ENCODE measurements at regions not wholly inside any gene's neighbourhood (a gene's known extent, or its start where the extent isn't known, plus 50 kb on each side); places are given as distances from the start of the nearest gene placed in this dataset.

GRCh38 chr5:6178846-6179532 is 199.4 kb downstream of the MED10 start:
- TF ChIP-seq EZH2 (IDR thresholded peaks at IDR 0.05; ENCODE audit: borderline replicate concordance, low read length), result no peak
- no peak overlapping the region for H3K27ac ChIP-seq (ENCODE audit: low read depth, low read length, poor library complexity, severe bottlenecking)
- H3K36me3 ChIP-seq (ENCODE audit: insufficient read depth, low read length), result no peaks in the 10 kb centered on the region
- H3F3A ChIP-seq (ENCODE audit: insufficient read depth, low read length), result no peaks in the 10 kb centered on the region
- H3K9ac ChIP-seq (ENCODE audit: low read length), result no peak overlapping the region
- no peak overlapping the region for H3K4me3 ChIP-seq (ENCODE audit: low read depth, low read length, poor library complexity, severe bottlenecking)
- no peaks in the 10 kb centered on the region for H3K9me3 ChIP-seq (ENCODE audit: low read length)
- H3K4me2 ChIP-seq (ENCODE audit: low read length), result no peak overlapping the region
- H3K4me1 ChIP-seq (ENCODE audit: insufficient read depth, low read length, severe bottlenecking), result peaks cover 52% of the 10 kb centered on the region
- no peaks in the 10 kb centered on the region for H3K79me2 ChIP-seq (ENCODE audit: insufficient read depth, low read length)
- H4K20me1 ChIP-seq (ENCODE audit: insufficient read depth, low read length), result no peaks in the 10 kb centered on the region
- H3K9me2 ChIP-seq (ENCODE audit: low read depth, low read length), result no peaks in the 10 kb centered on the region
- H3K27me3 ChIP-seq (ENCODE audit: insufficient read depth, low read length), result no peaks in the 10 kb centered on the region
- H2AFZ ChIP-seq (ENCODE audit: low read length), result no peak overlapping the region

- no peaks in the 10 kb centered on the region for H3K9me3 ChIP-seq (ENCODE audit: low read length)
- peak overlapping the region; percentile 37 for H3K27ac ChIP-seq (ENCODE audit: low read depth, low read length, poor library complexity, severe bottlenecking)
- H3K36me3 ChIP-seq (ENCODE audit: insufficient read depth, low read length), result no peaks in the 10 kb centered on the region
- no peak for TF ChIP-seq CTCF (IDR thresholded peaks at IDR 0.05; ENCODE audit: low read length)
- TF ChIP-seq EZH2 (IDR thresholded peaks at IDR 0.05; ENCODE audit: borderline replicate concordance, low read length), result no peak
- H3K79me2 ChIP-seq (ENCODE audit: insufficient read depth, low read length), result no peaks in the 10 kb centered on the region
- H3K9ac ChIP-seq (ENCODE audit: low read length), result no peak overlapping the region
- no peaks in the 10 kb centered on the region for H3K9me2 ChIP-seq (ENCODE audit: low read depth, low read length)
- peaks cover 49% of the 10 kb centered on the region for H3K4me1 ChIP-seq (ENCODE audit: insufficient read depth, low read length, severe bottlenecking)
- H4K20me1 ChIP-seq (ENCODE audit: insufficient read depth, low read length), result no peaks in the 10 kb centered on the region
- no peaks in the 10 kb centered on the region for H3F3A ChIP-seq (ENCODE audit: insufficient read depth, low read length)
- no peaks in the 10 kb centered on the region for H3K27me3 ChIP-seq (ENCODE audit: insufficient read depth, low read length)
- no peak overlapping the region for H3K4me2 ChIP-seq (ENCODE audit: low read length)
- no peak overlapping the region for H3K4me3 ChIP-seq (ENCODE audit: low read depth, low read length, poor library complexity, severe bottlenecking)
- peak overlapping the region; percentile 95 for H2AFZ ChIP-seq (ENCODE audit: low read length)
Observed at GRCh38 chr5:6177926-6178325, 200.4 kb downstream of the MED10 start.

- Histone ChIP-seq H3K36me3 (ENCODE audit: insufficient read depth, low read length) (no peaks in the 10 kb centered on the region), H3K4me1 (ENCODE audit: insufficient read depth, low read length, severe bottlenecking) (peaks cover 35% of the 10 kb centered on the region), H3K9me2 (ENCODE audit: low read depth, low read length) (no peaks in the 10 kb centered on the region), H2AFZ (ENCODE audit: low read length) (peak overlapping the region; percentile 26), H3K9me3 (ENCODE audit: low read length) (no peaks in the 10 kb centered on the region), H3K27me3 (ENCODE audit: insufficient read depth, low read length) (no peaks in the 10 kb centered on the region), H3F3A (ENCODE audit: insufficient read depth, low read length) (no peaks in the 10 kb centered on the region), H3K27ac (ENCODE audit: low read depth, low read length, poor library complexity, severe bottlenecking) (peak overlapping the region; percentile 73), H3K79me2 (ENCODE audit: insufficient read depth, low read length) (no peaks in the 10 kb centered on the region), H3K4me2 (ENCODE audit: low read length) (peak overlapping the region; percentile 61), H3K9ac (ENCODE audit: low read length) (peak overlapping the region; percentile 49; the same call in 1 of the 2 replicates), H4K20me1 (ENCODE audit: insufficient read depth, low read length) (no peaks in the 10 kb centered on the region), H3K4me3 (ENCODE audit: low read depth, low read length, poor library complexity, severe bottlenecking) (peak overlapping the region; percentile 26)
- TF ChIP-seq CTCF (IDR thresholded peaks at IDR 0.05; ENCODE audit: low read length) (no peak), EZH2 (IDR thresholded peaks at IDR 0.05; ENCODE audit: borderline replicate concordance, low read length) (no peak)
Observed at GRCh38 chr5:6176102-6176693, 202.1 kb downstream of the MED10 start.
